ENCODE measurements at regions not wholly inside any gene's neighbourhood (a gene's known extent, or its start where the extent isn't known, plus 50 kb on each side); places are given as distances from the start of the nearest gene placed in this dataset.

GRCh38 chr13:69566104-69566716 is 541.4 kb upstream of the ATXN8OS start:
- no peak for TF ChIP-seq CTCF (IDR thresholded peaks at IDR 0.05 in 8 of 11, conservative IDR thresholded peaks at IDR 0.05 in 3 of 11)
- TF ChIP-seq POLR2AphosphoS5 (IDR thresholded peaks at IDR 0.05) = no peak
- TF ChIP-seq POLR2A (IDR thresholded peaks at IDR 0.05) = no peak

Measured in spleen (tissue), 7 donors.